T-helper 17 cell (primary cell): ENCODE measurements at regions not wholly inside any gene's neighbourhood (a gene's known extent, or its start where the extent isn't known, plus 50 kb on each side); places are given as distances from the start of the nearest gene placed in this dataset.

Source experiments
- ATAC-seq: fragments of 150-1000 bp; cut with Tn5 transposase; 2 replicates; pipeline ENCODE4 v1.10.0; 2021; ENCODE audit warnings: mild to moderate bottlenecking, moderate library complexity
- DNase-seq, 3 donors: peaks; one replicate each; pipeline versions ENCODE4 v3.0.0 to v3.0.0-alpha.2; 2020 to 2021
- H3K9me3 ChIP-seq: one replicate; pipeline ENCODE4 v1.7.0; 2013; ENCODE audit warnings: low read length, mild to moderate bottlenecking; ENCODE audit not compliant: control insufficient read depth, poor library complexity, severe bottlenecking
- H3K27ac Mint-ChIP-seq: one replicate; pipeline ENCODE4 v1.8.0; 2022; ENCODE audit warnings: mild to moderate bottlenecking, moderate library complexity, mixed read lengths
- H3K27me3 Mint-ChIP-seq: one replicate; pipeline ENCODE4 v1.8.0; 2022; ENCODE audit warnings: mixed read lengths
- H3K36me3 Mint-ChIP-seq: one replicate; pipeline ENCODE4 v1.8.0; 2022; ENCODE audit warnings: low read depth, mixed read lengths
- H3K4me1 Mint-ChIP-seq: one replicate; pipeline ENCODE4 v1.8.0; 2022; ENCODE audit warnings: mild to moderate bottlenecking, mixed read lengths
- H3K4me3 Mint-ChIP-seq: one replicate; pipeline ENCODE4 v1.8.0; 2022; ENCODE audit warnings: mild to moderate bottlenecking, moderate library complexity, mixed read lengths

GRCh38 chr2:58721912-58722591, 480.9 kb upstream of the FANCL start:
- Mint-ChIP-seq H3K27me3 (no peaks in the 10 kb centered on the region), H3K27ac (no peak overlapping the region), H3K36me3 (no peaks in the 10 kb centered on the region), H3K4me1 (no peaks in the 10 kb centered on the region), H3K4me3 (no peak overlapping the region)
- DNase-seq (no peak), ATAC-seq (no peak)
- no peaks in the 10 kb centered on the region for H3K9me3 ChIP-seq

- DNase-seq (no peak), ATAC-seq (no peak)
- Mint-ChIP-seq H3K27ac (no peak overlapping the region), H3K36me3 (no peaks in the 10 kb centered on the region), H3K4me3 (no peak overlapping the region), H3K4me1 (no peaks in the 10 kb centered on the region), H3K27me3 (no peaks in the 10 kb centered on the region)
- no peaks in the 10 kb centered on the region for H3K9me3 ChIP-seq
Observed at GRCh38 chr2:58720770-58721697, 479.9 kb upstream of the FANCL start.

GRCh38 chr2:58720033-58720769, 479.1 kb upstream of the FANCL start:
- DNase-seq (no peak), ATAC-seq (no peak)
- Mint-ChIP-seq H3K27me3 (no peaks in the 10 kb centered on the region), H3K36me3 (no peaks in the 10 kb centered on the region), H3K4me3 (no peak overlapping the region), H3K27ac (no peak overlapping the region), H3K4me1 (no peaks in the 10 kb centered on the region)
- H3K9me3 ChIP-seq, result no peaks in the 10 kb centered on the region

- H3K27ac Mint-ChIP-seq, result no peak overlapping the region
- no peaks in the 10 kb centered on the region for H3K9me3 ChIP-seq
- DNase-seq, result no peak
- ATAC-seq, result no peak
- no peaks in the 10 kb centered on the region for H3K36me3 Mint-ChIP-seq
- no peak overlapping the region for H3K4me3 Mint-ChIP-seq
- H3K27me3 Mint-ChIP-seq, result no peaks in the 10 kb centered on the region
- no peaks in the 10 kb centered on the region for H3K4me1 Mint-ChIP-seq
Observed at GRCh38 chr2:58715344-58715743, 474.2 kb upstream of the FANCL start.

- H3K9me3 ChIP-seq, result no peaks in the 10 kb centered on the region
- no peak overlapping the region for H3K27ac Mint-ChIP-seq
Observed at GRCh38 chr2:58714238-58714637, 473.1 kb upstream of the FANCL start.

GRCh38 chr2:58710795-58711279, 469.7 kb upstream of the FANCL start:
- DNase-seq (no peak), ATAC-seq (no peak)
- no peak overlapping the region for H3K4me3 Mint-ChIP-seq
- no peaks in the 10 kb centered on the region for H3K27me3 Mint-ChIP-seq
- H3K4me1 Mint-ChIP-seq, result no peaks in the 10 kb centered on the region
- H3K27ac Mint-ChIP-seq, result no peak overlapping the region
- no peaks in the 10 kb centered on the region for H3K9me3 ChIP-seq
- no peaks in the 10 kb centered on the region for H3K36me3 Mint-ChIP-seq

More at GRCh38 chr2:58714238-58714637, 473.1 kb upstream of the FANCL start:
- H3K4me1 Mint-ChIP-seq, result no peaks in the 10 kb centered on the region
- no peak overlapping the region for H3K4me3 Mint-ChIP-seq
- DNase-seq (no peak), ATAC-seq (no peak)
- H3K27me3 Mint-ChIP-seq, result no peaks in the 10 kb centered on the region
- H3K36me3 Mint-ChIP-seq, result no peaks in the 10 kb centered on the region

GRCh38 chr2:58709687-58710354, 468.7 kb upstream of the FANCL start:
- Mint-ChIP-seq H3K27ac (no peak overlapping the region), H3K4me1 (no peaks in the 10 kb centered on the region), H3K36me3 (no peaks in the 10 kb centered on the region), H3K27me3 (no peaks in the 10 kb centered on the region), H3K4me3 (no peak overlapping the region)
- no peak for ATAC-seq
- DNase-seq, result no peak
- H3K9me3 ChIP-seq, result no peaks in the 10 kb centered on the region

GRCh38 chr2:58709274-58709673, 468.1 kb upstream of the FANCL start:
- no peaks in the 10 kb centered on the region for H3K9me3 ChIP-seq
- Mint-ChIP-seq H3K4me1 (no peaks in the 10 kb centered on the region), H3K36me3 (no peaks in the 10 kb centered on the region), H3K27me3 (no peaks in the 10 kb centered on the region), H3K27ac (no peak overlapping the region), H3K4me3 (no peak overlapping the region)
- DNase-seq, result no peak
- no peak for ATAC-seq

GRCh38 chr2:58708565-58708964, 467.4 kb upstream of the FANCL start:
- Mint-ChIP-seq H3K4me3 (no peak overlapping the region), H3K36me3 (no peaks in the 10 kb centered on the region), H3K4me1 (no peaks in the 10 kb centered on the region), H3K27me3 (no peaks in the 10 kb centered on the region), H3K27ac (no peak overlapping the region)
- no peak for ATAC-seq
- H3K9me3 ChIP-seq, result no peaks in the 10 kb centered on the region
- DNase-seq, result no peak

- H3K9me3 ChIP-seq, result no peaks in the 10 kb centered on the region
- no peak overlapping the region for H3K27ac Mint-ChIP-seq
- H3K4me3 Mint-ChIP-seq, result no peak overlapping the region
- H3K36me3 Mint-ChIP-seq, result no peaks in the 10 kb centered on the region
- H3K27me3 Mint-ChIP-seq, result no peaks in the 10 kb centered on the region
- H3K4me1 Mint-ChIP-seq, result no peaks in the 10 kb centered on the region
- ATAC-seq (no peak), DNase-seq (no peak)
Observed at GRCh38 chr2:58702302-58702885, 461.3 kb upstream of the FANCL start.

- Mint-ChIP-seq H3K27me3 (no peaks in the 10 kb centered on the region), H3K4me3 (no peak overlapping the region), H3K27ac (no peak overlapping the region), H3K36me3 (no peaks in the 10 kb centered on the region), H3K4me1 (no peaks in the 10 kb centered on the region)
- H3K9me3 ChIP-seq, result no peaks in the 10 kb centered on the region
- DNase-seq, result no peak
- ATAC-seq, result no peak
Observed at GRCh38 chr2:58701688-58702301, 460.7 kb upstream of the FANCL start.

GRCh38 chr2:58700591-58700990, 459.5 kb upstream of the FANCL start:
- Mint-ChIP-seq H3K36me3 (no peaks in the 10 kb centered on the region), H3K27me3 (no peaks in the 10 kb centered on the region), H3K4me3 (no peak overlapping the region), H3K27ac (no peak overlapping the region), H3K4me1 (no peaks in the 10 kb centered on the region)
- DNase-seq (no peak), ATAC-seq (no peak)
- H3K9me3 ChIP-seq, result no peaks in the 10 kb centered on the region
